ACHN (cell line): ENCODE measurements at regions not wholly inside any gene's neighbourhood (a gene's known extent, or its start where the extent isn't known, plus 50 kb on each side); places are given as distances from the start of the nearest gene placed in this dataset.
"Not testable (repeated sequence)": the region's sequence is repeated elsewhere in the genome, so short reads cannot be mapped to it uniquely, and the experiment has no call there.

Experiments used
- DNase-seq: peaks from one replicate; pipeline ENCODE4 v3.0.0-alpha.2; 2015
- in situ Hi-C: cut with HindIII; loops from 2 replicates; pipeline ENCODE4 v1.10.0; 2017; ENCODE audit warnings: low sequenced_read_pairs, low pct_ligation_motif_present, low pct_unique_long_range_greater_than_20kb

DNA sequence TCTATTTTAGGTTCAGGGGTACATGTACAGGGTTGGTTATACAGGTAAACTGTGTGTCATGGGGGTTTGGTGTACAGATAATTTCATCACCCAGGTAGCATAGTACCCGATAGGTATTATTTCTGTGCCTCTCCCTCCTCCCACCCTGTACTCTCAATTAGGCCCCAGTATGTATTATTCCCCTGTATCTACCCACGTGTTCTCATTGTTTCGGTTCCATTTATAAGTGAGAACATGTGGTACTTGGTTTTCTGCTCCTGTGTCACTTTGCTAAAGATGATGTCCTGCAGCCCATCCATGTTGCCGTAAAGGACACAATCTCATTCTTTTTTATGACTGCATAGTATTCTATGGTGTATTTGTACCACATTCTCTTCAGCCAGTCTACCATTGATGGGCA, 96.8 kb upstream of the SLC24A2 start:
- in situ Hi-C loops = no loop called here
- no peak for DNase-seq

GRCh38 chr9:19879062-19879461, 90.2 kb upstream of the SLC24A2 start:
- in situ Hi-C loops = no loop called here
- DNase-seq = no peak

DNA sequence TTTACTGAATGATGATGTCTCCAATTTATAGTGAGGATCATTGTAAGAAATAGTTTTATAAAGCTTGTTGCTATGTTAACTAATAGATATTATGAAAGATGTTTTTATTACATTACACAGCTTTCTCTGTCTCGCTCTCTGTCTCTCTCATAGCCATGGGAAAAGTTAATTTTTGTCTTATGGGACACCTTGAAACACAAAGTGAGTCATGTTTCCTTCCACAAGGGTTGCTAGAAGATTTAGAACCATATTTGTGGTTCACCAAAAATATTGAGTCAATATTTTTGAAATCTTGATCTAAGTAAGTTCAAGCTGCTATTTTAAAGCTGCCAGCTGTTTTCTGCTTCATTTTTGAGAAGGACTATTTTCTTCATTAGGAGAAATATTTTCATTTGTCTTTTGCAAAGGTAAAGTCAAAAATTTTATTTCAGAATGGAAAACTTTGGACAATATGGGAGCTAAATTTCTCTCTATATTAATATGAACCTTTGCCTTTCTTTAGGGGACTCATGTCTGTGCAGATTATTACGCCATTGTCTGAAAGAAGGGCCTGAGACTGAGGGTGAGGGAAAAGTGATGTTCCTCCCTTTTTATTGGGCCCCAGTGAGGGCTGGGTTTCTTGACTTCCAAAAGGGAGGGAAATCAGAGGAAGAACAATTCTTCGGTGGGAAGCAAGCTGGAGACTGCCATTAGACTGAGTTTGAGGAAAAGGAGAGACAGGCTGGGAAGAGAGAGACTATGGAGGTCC, 87.9 kb upstream of the SLC24A2 start:
- peak; percentile 44 for DNase-seq
- in situ Hi-C loops = no loop called here

DNA sequence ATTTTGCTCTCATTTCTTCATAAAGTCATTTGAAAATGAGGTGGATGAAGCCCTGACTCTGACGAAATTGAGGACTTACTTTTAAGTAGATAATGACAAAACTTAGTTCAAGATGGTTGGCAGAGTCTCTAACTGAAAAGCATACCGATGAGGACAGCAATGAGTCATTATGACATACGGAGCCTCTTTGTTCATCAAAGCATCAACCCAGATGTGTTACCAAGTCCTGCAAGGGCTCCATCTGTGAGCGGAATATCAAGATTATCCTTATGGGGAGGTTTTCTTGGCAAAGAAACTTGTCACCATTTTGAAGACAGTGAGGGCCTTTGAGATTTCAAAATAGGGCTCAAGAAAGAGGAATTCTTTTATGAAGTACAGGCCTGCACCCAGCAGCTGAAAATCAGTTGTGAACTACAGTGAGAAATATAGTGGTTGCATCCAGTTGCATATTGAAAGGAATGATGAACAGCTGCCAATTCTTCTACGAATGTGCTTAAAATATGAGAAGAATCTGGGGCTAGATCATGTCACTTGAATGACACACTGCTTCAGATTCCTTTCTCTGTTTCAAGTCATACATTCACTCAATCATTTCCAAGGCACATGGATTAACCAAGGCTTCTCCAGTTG, 86.6 kb upstream of the SLC24A2 start:
- in situ Hi-C loops = no loop called here
- peak; percentile 89 for DNase-seq

GRCh38 chr9:19873188-19873587, 84.4 kb upstream of the SLC24A2 start:
- in situ Hi-C loops, DNase-seq: not testable (repeated sequence)

DNA sequence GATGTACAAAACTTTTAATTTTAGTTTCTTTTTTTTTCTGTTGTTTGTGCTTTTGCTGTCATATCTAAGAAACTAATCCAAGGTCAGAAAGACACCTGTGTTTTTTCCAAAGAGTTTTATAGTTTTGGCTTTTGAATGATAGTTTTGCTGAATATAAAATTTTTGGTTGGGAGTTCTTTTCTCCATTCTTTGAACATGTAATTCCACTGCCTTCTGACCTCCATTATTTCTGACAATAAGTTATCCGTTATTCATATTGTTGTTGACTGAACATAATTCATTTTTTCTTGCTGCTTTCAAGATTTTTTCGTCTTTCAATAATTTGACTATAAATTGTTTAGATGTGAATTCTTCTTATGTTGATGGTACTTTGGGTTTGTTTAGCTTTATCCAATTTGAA, 82.2 kb upstream of the SLC24A2 start:
- DNase-seq = no peak
- in situ Hi-C loops = no loop called here

GRCh38 chr9:19840953-19841352, 52.1 kb upstream of the SLC24A2 start:
- no peak for DNase-seq
- in situ Hi-C loops = no loop called here
